Ammon's horn (tissue), 1 donor: ENCODE measurements at regions not wholly inside any gene's neighbourhood (a gene's known extent, or its start where the extent isn't known, plus 50 kb on each side); places are given as distances from the start of the nearest gene placed in this dataset.

Experiments used
- DNase-seq: peaks from one replicate; pipeline ENCODE4 v3.0.0-alpha.2; 2016; ENCODE audit warnings: low spot score

DNA sequence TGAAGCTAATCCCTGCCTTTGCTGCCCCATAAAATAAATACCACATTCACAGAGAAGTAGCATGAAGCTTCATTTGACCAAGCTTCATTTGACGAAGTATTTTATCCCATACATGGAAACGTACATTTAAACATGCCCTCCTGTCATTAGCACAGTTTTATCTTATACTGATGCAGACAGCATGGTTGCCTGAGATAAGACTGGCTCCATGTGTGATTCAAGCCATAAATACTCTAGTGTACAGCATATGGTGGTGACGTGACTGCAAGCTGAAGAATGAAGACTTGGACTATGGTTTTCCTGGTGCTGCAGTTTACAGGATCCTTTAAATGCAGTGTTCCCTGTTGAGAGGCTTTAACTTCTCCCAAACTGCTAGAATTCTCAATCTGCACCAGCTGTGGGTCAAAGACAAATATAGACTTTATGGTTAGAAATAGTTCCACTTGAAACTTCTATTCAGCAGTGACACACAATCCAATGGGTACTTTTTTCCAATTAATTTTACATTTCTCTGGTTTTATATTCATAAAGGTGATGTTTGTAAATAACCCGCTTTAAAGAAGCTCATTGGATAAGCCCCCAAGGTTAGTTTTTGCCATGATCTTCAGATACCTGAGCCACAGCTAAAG, 64.9 kb downstream of the CYB561 start:
- no peak for DNase-seq

GRCh38 chr17:63382136-63382535, 64.0 kb downstream of the CYB561 start:
- DNase-seq = no peak
